ENCODE measurements at regions not wholly inside any gene's neighbourhood (a gene's known extent, or its start where the extent isn't known, plus 50 kb on each side); places are given as distances from the start of the nearest gene placed in this dataset.

DNA sequence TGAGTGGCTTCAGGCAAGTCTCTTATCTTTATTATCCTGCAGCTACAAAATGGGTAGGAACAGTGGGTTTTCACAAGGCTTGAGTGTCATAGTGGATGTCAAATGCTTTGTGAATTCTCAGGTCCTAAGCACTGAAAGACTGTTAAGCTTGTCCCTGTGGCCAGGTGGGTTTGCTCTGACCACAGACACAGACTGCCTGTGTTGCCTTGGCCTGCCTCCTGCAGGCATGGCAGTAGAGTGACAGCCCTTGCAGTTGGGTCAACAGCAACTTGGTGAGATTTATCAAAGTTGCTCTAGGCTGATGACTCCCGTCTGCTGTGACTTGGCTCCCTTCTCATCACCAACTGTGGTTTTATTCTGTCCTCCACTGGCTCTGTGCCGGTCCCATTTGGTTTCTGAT is 520.0 kb upstream of the CCDC196 start:
- TF ChIP-seq, protein P1, sequence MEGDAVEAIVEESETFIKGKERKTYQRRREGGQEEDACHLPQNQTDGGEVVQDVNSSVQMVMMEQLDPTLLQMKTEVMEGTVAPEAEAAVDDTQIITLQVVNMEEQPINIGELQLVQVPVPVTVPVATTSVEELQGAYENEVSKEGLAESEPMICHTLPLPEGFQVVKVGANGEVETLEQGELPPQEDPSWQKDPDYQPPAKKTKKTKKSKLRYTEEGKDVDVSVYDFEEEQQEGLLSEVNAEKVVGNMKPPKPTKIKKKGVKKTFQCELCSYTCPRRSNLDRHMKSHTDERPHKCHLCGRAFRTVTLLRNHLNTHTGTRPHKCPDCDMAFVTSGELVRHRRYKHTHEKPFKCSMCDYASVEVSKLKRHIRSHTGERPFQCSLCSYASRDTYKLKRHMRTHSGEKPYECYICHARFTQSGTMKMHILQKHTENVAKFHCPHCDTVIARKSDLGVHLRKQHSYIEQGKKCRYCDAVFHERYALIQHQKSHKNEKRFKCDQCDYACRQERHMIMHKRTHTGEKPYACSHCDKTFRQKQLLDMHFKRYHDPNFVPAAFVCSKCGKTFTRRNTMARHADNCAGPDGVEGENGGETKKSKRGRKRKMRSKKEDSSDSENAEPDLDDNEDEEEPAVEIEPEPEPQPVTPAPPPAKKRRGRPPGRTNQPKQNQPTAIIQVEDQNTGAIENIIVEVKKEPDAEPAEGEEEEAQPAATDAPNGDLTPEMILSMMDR (IDR thresholded peaks at IDR 0.05 in 8 of 11, conservative IDR thresholded peaks at IDR 0.05 in 3 of 11) = no peak
- TF ChIP-seq POLR2A (IDR thresholded peaks at IDR 0.05) = no peak
